Endothelial cell of umbilical vein (primary cell): ENCODE measurements at regions not wholly inside any gene's neighbourhood (a gene's known extent, or its start where the extent isn't known, plus 50 kb on each side); places are given as distances from the start of the nearest gene placed in this dataset.

ENCODE experiments used
- CTCF ChIP-seq, 2 donors: IDR thresholded peaks; 1 replicate in 1 of 2; 2 replicates in 1 of 2; pipeline ENCODE4 v1.5.1; 2011; ENCODE audit warnings: low read length in 2 of 2, mild to moderate bottlenecking in 2 of 2, moderate library complexity in 2 of 2, control low read depth in 1 of 2, inconsistent platforms in 1 of 2, low read depth in 1 of 2; ENCODE audit not compliant: insufficient read depth in 1 of 2; ENCODE audit errors: extremely low read depth in 1 of 2
- EZH2 ChIP-seq: IDR thresholded peaks from 2 replicates; pipeline ENCODE4 v1.6.1; 2012; ENCODE audit warnings: borderline replicate concordance, low read depth, mild to moderate bottlenecking, moderate library complexity, low read length, inconsistent platforms; ENCODE audit not compliant: severe bottlenecking
- POLR2AphosphoS5 ChIP-seq: IDR thresholded peaks from 2 replicates; pipeline ENCODE4 v1.6.1; 2012; ENCODE audit warnings: low read depth, mild to moderate bottlenecking, control low read depth, low read length, moderate library complexity; ENCODE audit not compliant: insufficient read depth

- TF ChIP-seq EZH2 = no peak
- no peak for TF ChIP-seq POLR2AphosphoS5
- no peak for TF ChIP-seq CTCF (IDR thresholded peaks at IDR 0.05; ENCODE audit: extremely low read depth in 1 of 2, insufficient read depth in 1 of 2, low read depth in 1 of 2, low read length in 2 of 2)
Measured at GRCh38 chr2:58923869-58924268, 682.7 kb upstream of the FANCL start.
